Kidney (tissue), 13 donors: ENCODE measurements at regions not wholly inside any gene's neighbourhood (a gene's known extent, or its start where the extent isn't known, plus 50 kb on each side); places are given as distances from the start of the nearest gene placed in this dataset.

Experiments used
- DNase-seq, 5 donors: peaks; one replicate each; pipeline ENCODE4 v3.0.0-alpha.2; 2013 to 2020
- FAIRE-seq: peaks from 2 replicates; lab custom pipeline; 2012; peaks lifted over from hg19 to GRCh38; lab: Jason Lieb, UNC
- H3K27ac ChIP-seq, 2 donors: one replicate each; pipeline ENCODE4 v1.7.0; 2013; ENCODE audit warnings: low read depth in 2 of 2, low read length in 2 of 2, inconsistent platforms in 1 of 2
- H3K27me3 ChIP-seq: one replicate; pipeline ENCODE4 v1.7.1; 2013; ENCODE audit warnings: low read length, inconsistent platforms; ENCODE audit not compliant: control insufficient read depth, insufficient read depth
- H3K36me3 ChIP-seq, 3 donors: one replicate each; pipeline versions ENCODE4 v1.7.0 to v1.7.1; 2013; ENCODE audit warnings: low read length in 3 of 3, control low read depth in 1 of 3, inconsistent platforms in 1 of 3; ENCODE audit not compliant: insufficient read depth in 3 of 3, control insufficient read depth in 2 of 3
- H3K4me1 ChIP-seq, 3 donors: one replicate each; pipeline versions ENCODE4 v1.7.0 to v1.7.1; 2013; ENCODE audit warnings: low read length in 3 of 3, inconsistent platforms in 1 of 3, low read depth in 1 of 3; ENCODE audit not compliant: control insufficient read depth in 2 of 3, insufficient read depth in 2 of 3
- H3K4me3 ChIP-seq, 3 donors: one replicate each; pipeline versions ENCODE4 v1.7.0 to v1.8.1; 2013; ENCODE audit warnings: low read length in 3 of 3, control low read depth in 1 of 3, inconsistent platforms in 1 of 3
- H3K9ac ChIP-seq, 3 donors: one replicate each; pipeline versions ENCODE4 v1.7.0 to v1.7.1; 2013; ENCODE audit warnings: low read length in 3 of 3, control low read depth in 1 of 3, inconsistent platforms in 1 of 3
- H3K9me3 ChIP-seq, 3 donors: one replicate each; pipeline versions ENCODE4 v1.7.0 to v1.7.1; 2013; ENCODE audit warnings: low read length in 3 of 3, control low read depth in 1 of 3, inconsistent platforms in 1 of 3; ENCODE audit not compliant: control insufficient read depth in 2 of 3, insufficient read depth in 1 of 3
- CTCF ChIP-seq: IDR thresholded peaks from 3 replicates; pipeline ENCODE4 v1.5.1; 2012; ENCODE audit warnings: mild to moderate bottlenecking, moderate library complexity, borderline replicate concordance; ENCODE audit not compliant: insufficient read depth; ENCODE audit errors: extremely low read depth
- intact Hi-C: fragments of 100-400 bp; cut with DNase I; formaldehyde crosslinking; loops from one replicate; pipeline ENCODE4 v1.11.1; 2022
- donor health status: control.
- donor health status: control.
- donor health status: control.
- donor health status: control.
- donor health status: control.
- donor health status: DM: yes; HTN: yes; CAD: no.
- donor health status: Normal renal cell carcinoma (clear cell type).

- no peaks in the 10 kb centered on the region for H3K27me3 ChIP-seq
- intact Hi-C loops = no loop called here
- FAIRE-seq (no peak), DNase-seq (no peak)
- H3K9ac ChIP-seq = no peak overlapping the region
- no peaks in the 10 kb centered on the region for H3K4me1 ChIP-seq
- no peaks in the 10 kb centered on the region for H3K9me3 ChIP-seq
- H3K4me3 ChIP-seq = no peak overlapping the region
- TF ChIP-seq CTCF = no peak
- H3K27ac ChIP-seq = no peak overlapping the region
- H3K36me3 ChIP-seq = no peaks in the 10 kb centered on the region
Observed at GRCh38 chr7:97450516-97450915, 281.4 kb upstream of the TAC1 start.

GRCh38 chr7:97454636-97455035 lies 277.2 kb upstream of the TAC1 start:
- Histone ChIP-seq H3K9ac (no peak overlapping the region), H3K4me1 (no peaks in the 10 kb centered on the region), H3K27ac (no peak overlapping the region), H3K4me3 (no peak overlapping the region), H3K27me3 (no peaks in the 10 kb centered on the region), H3K36me3 (no peaks in the 10 kb centered on the region), H3K9me3 (no peaks in the 10 kb centered on the region)
- no peak for FAIRE-seq
- intact Hi-C loops = no loop called here
- no peak for TF ChIP-seq CTCF
- DNase-seq = no peak

- H3K27ac ChIP-seq = no peak overlapping the region
- intact Hi-C loops = no loop called here
- no peak for FAIRE-seq
- H3K27me3 ChIP-seq = no peaks in the 10 kb centered on the region
- DNase-seq = peak in 3 of 5 donors; percentile 45 to 88 (median 79)
- no peak overlapping the region for H3K4me3 ChIP-seq
- no peak for TF ChIP-seq CTCF
- no peaks in the 10 kb centered on the region for H3K36me3 ChIP-seq
- no peak overlapping the region for H3K9ac ChIP-seq
- no peaks in the 10 kb centered on the region for H3K4me1 ChIP-seq
- peaks cover 0 to 6% (median 0%) of the 10 kb centered on the region in 3 donors for H3K9me3 ChIP-seq
Observed at GRCh38 chr7:97457054-97457453, 274.8 kb upstream of the TAC1 start.

GRCh38 chr7:97460433-97460832 lies 271.5 kb upstream of the TAC1 start:
- no peaks in the 10 kb centered on the region for H3K4me1 ChIP-seq
- no peak for DNase-seq
- H3K27ac ChIP-seq = no peak overlapping the region
- H3K4me3 ChIP-seq = no peak overlapping the region
- intact Hi-C loops = no loop called here
- H3K36me3 ChIP-seq = no peaks in the 10 kb centered on the region
- H3K9ac ChIP-seq = no peak overlapping the region
- no peak for FAIRE-seq
- no peak for TF ChIP-seq CTCF
- H3K27me3 ChIP-seq = no peaks in the 10 kb centered on the region
- peaks cover 0 to 8% (median 0%) of the 10 kb centered on the region in 3 donors for H3K9me3 ChIP-seq
